ENCODE measurements at regions not wholly inside any gene's neighbourhood (a gene's known extent, or its start where the extent isn't known, plus 50 kb on each side); places are given as distances from the start of the nearest gene placed in this dataset.
A peak's percentile ranks its signal among the peaks of the same experiment; 100 is the strongest.
"Not testable (repeated sequence)": the region's sequence is repeated elsewhere in the genome, so short reads cannot be mapped to it uniquely, and the experiment has no call there.

DNA sequence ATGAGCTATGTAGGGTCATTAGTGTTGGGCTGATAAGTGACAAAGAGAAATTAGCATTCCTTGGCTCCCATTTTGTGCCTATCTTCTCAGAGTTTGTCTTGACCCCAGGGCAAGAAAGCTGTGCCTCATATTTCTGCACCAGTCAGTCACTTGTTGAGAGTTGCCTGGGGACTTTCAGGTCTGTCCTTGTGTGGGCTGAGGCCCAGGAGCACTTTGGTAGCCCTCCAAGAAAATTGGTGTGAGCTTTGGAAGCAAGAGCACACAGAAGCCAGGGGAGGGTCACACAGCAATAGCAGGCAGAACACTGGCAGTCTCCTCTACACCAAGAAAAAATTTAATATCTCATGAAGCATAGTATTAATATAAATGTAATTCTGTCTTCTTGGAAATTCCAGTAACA lies 239.9 kb downstream of the NPR3 start:
- no peaks in the 10 kb centered on the region for H3K27me3 Mint-ChIP-seq (ENCODE audit: low read depth)
- H3K9me3 Mint-ChIP-seq (ENCODE audit: low read depth), result no peaks in the 10 kb centered on the region
- peak overlapping the region; percentile 57 for H3K27ac Mint-ChIP-seq (ENCODE audit: unreplicated experiment)
- peaks cover 15% of the 10 kb centered on the region for H3K4me1 Mint-ChIP-seq (ENCODE audit: low read depth)
- TF ChIP-seq, protein P1, sequence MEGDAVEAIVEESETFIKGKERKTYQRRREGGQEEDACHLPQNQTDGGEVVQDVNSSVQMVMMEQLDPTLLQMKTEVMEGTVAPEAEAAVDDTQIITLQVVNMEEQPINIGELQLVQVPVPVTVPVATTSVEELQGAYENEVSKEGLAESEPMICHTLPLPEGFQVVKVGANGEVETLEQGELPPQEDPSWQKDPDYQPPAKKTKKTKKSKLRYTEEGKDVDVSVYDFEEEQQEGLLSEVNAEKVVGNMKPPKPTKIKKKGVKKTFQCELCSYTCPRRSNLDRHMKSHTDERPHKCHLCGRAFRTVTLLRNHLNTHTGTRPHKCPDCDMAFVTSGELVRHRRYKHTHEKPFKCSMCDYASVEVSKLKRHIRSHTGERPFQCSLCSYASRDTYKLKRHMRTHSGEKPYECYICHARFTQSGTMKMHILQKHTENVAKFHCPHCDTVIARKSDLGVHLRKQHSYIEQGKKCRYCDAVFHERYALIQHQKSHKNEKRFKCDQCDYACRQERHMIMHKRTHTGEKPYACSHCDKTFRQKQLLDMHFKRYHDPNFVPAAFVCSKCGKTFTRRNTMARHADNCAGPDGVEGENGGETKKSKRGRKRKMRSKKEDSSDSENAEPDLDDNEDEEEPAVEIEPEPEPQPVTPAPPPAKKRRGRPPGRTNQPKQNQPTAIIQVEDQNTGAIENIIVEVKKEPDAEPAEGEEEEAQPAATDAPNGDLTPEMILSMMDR (IDR thresholded peaks at IDR 0.05), result no peak
- H3K36me3 Mint-ChIP-seq (ENCODE audit: low read depth), result no peaks in the 10 kb centered on the region
- no peak overlapping the region for H3K4me3 Mint-ChIP-seq (ENCODE audit: unreplicated experiment)
- no peak for DNase-seq (ENCODE audit: low spot score)

DNA sequence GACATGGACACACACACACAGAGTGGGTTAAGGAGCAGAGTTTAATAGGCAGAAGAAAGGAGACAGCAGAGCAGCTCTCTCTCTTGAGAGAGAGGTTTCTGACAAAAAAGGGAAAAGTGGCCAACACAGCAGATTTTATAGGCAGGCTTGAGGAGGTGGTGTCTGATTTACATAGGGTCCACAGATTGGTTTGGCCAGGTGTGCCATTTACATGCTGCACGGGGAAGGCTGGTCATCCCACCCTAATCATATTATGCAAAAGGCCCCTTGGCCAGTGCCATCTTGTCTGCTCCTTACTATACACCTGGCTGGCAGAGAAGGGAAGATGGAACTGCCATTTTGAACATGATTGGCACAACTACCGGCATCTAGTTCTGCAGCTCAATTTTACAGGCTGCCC lies 240.8 kb downstream of the NPR3 start:
- Mint-ChIP-seq H3K4me1 (ENCODE audit: low read depth) (peaks cover 15% of the 10 kb centered on the region), H3K27me3 (ENCODE audit: low read depth) (no peaks in the 10 kb centered on the region), H3K4me3 (ENCODE audit: unreplicated experiment) (no peak overlapping the region), H3K9me3 (ENCODE audit: low read depth) (no peaks in the 10 kb centered on the region), H3K36me3 (ENCODE audit: low read depth) (no peaks in the 10 kb centered on the region), H3K27ac (ENCODE audit: unreplicated experiment) (no peak overlapping the region)
- no peak for DNase-seq (ENCODE audit: low spot score)
- TF ChIP-seq, protein P1 (IDR thresholded peaks at IDR 0.05), result no peak

DNA sequence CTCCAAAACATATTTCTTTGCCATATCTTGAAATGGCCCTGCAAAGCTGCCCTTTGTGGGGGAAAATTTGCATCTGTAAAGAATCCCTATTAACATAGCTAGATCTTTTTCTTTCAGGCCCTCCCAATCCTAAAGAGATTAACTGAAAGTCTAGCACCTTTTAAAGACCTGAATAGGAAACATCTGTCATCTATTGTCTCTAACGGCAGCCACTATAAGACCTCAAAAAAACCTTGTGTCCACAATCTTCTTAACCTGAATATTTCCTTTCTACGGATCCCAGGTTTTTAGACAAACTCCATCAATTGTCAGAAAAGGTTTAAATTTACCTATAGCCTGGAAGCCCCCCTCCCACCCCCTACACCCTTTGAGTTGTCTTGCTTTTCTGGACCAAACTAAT lies 241.3 kb downstream of the NPR3 start:
- H3K4me3 Mint-ChIP-seq (ENCODE audit: unreplicated experiment); H3K27me3 Mint-ChIP-seq (ENCODE audit: low read depth); H3K36me3 Mint-ChIP-seq (ENCODE audit: low read depth); DNase-seq (ENCODE audit: low spot score); H3K27ac Mint-ChIP-seq (ENCODE audit: unreplicated experiment); H3K9me3 Mint-ChIP-seq (ENCODE audit: low read depth): not testable (repeated sequence)
- H3K4me1 Mint-ChIP-seq (ENCODE audit: low read depth), result peaks cover 15% of the 10 kb centered on the region

DNA sequence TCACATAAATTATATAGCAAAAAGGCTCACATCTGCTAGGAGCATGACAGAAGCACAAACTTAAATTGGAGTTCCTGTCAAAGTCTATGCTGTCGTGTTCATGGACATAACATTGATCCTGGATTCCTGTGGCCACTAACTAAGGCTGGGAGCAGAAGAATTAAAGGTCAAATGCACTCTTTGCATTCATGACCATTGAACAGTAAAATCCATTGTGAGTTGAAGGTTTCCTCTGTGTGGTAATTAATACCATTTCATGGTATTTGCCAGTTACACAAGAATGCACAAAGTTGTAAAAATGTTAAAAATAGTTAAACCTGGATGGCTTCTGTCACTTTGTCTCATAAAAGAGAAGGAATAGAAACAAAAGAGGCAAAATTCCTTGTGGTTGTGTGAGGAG lies 242.6 kb downstream of the NPR3 start:
- no peak for DNase-seq (ENCODE audit: low spot score)
- TF ChIP-seq, protein P1 (IDR thresholded peaks at IDR 0.05), result no peak
- H3K27me3 Mint-ChIP-seq (ENCODE audit: low read depth), result no peaks in the 10 kb centered on the region
- peaks cover 6% of the 10 kb centered on the region for H3K36me3 Mint-ChIP-seq (ENCODE audit: low read depth)
- peaks cover 12% of the 10 kb centered on the region for H3K9me3 Mint-ChIP-seq (ENCODE audit: low read depth)
- H3K4me3 Mint-ChIP-seq (ENCODE audit: unreplicated experiment), result no peak overlapping the region
- no peak overlapping the region for H3K27ac Mint-ChIP-seq (ENCODE audit: unreplicated experiment)
- H3K4me1 Mint-ChIP-seq (ENCODE audit: low read depth), result peaks cover 15% of the 10 kb centered on the region

DNA sequence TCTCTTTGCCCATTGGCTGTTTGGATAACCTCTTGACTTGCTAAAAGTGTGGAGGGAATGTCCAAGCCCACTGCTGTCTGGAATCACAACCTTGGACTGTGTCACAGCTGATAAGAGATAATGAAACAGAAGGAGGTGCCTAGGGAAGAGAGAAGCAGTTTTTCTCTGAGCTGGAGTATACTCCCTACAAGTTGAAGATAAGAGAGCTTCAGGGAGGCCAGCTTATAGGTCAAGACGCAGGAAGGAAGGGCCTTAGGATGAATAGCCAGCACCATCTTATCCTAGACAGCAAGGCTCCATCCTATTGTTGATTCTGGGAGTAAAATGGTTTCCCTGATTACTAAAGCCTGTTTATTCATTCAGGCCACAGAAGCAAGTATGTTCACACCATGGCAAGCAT lies 244.7 kb downstream of the NPR3 start:
- DNase-seq (ENCODE audit: low spot score), result no peak
- Mint-ChIP-seq H3K27me3 (ENCODE audit: low read depth) (no peaks in the 10 kb centered on the region), H3K4me1 (ENCODE audit: low read depth) (peaks cover 21% of the 10 kb centered on the region), H3K4me3 (ENCODE audit: unreplicated experiment) (no peak overlapping the region), H3K9me3 (ENCODE audit: low read depth) (peaks cover 14% of the 10 kb centered on the region), H3K36me3 (ENCODE audit: low read depth) (peaks cover 6% of the 10 kb centered on the region), H3K27ac (ENCODE audit: unreplicated experiment) (no peak overlapping the region)
- TF ChIP-seq, protein P1 (IDR thresholded peaks at IDR 0.05), result no peak

DNA sequence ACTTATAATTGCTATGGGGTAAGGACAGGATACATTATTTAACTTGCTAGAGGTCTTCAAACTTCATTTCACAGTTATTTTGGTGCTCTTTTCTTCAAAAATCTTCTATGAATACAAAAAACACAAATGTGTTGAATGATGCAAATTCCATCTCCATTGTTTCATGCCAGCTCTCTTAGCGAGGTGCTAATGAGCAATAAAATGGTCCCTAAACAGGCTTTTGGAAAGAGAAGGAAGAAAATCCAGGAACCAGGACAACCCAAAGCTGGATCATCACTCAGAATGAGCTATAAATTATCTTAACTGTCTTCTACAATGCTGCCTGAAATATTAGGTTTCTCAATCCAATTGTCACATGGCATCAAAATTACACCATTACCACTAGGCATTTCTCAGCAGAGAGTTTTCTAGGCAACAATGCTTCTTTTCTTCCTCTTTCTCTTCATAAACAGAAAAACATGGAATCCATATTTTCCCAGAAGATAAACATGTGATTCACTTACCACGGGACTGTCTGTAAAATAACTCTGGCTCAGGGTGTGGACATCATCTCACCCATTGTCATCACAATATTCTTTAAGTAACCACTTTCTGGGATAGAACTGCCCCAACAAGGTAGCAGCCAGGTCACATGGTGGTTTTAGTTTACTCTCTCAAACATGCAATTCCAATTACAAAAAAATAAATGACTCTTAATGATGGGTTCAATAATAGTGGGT lies 249.4 kb downstream of the NPR3 start:
- H3K4me3 Mint-ChIP-seq (ENCODE audit: unreplicated experiment), result no peak overlapping the region
- no peaks in the 10 kb centered on the region for H3K27me3 Mint-ChIP-seq (ENCODE audit: low read depth)
- H3K36me3 Mint-ChIP-seq (ENCODE audit: low read depth), result peaks cover 6% of the 10 kb centered on the region
- TF ChIP-seq, protein P1 (IDR thresholded peaks at IDR 0.05), result no peak
- no peak overlapping the region for H3K27ac Mint-ChIP-seq (ENCODE audit: unreplicated experiment)
- peaks cover 18% of the 10 kb centered on the region for H3K9me3 Mint-ChIP-seq (ENCODE audit: low read depth)
- no peak for DNase-seq (ENCODE audit: low spot score)
- H3K4me1 Mint-ChIP-seq (ENCODE audit: low read depth), result peaks cover 36% of the 10 kb centered on the region
